K562 (cell line): ENCODE measurements at regions not wholly inside any gene's neighbourhood (a gene's known extent, or its start where the extent isn't known, plus 50 kb on each side); places are given as distances from the start of the nearest gene placed in this dataset.

Experiments used
- AFF4 ChIP-seq: sonication (generic); formaldehyde crosslinking; IDR thresholded peaks from 2 replicates; pipeline ENCODE4 v1.8.0; 2023; ENCODE audit warnings: mild to moderate bottlenecking, missing genetic modification reagents
- BRD4 ChIP-seq: fragments of 200-600 bp; sonication (generic); IDR thresholded peaks from 2 replicates; pipeline ENCODE4 v1.6.1; 2017; ENCODE audit warnings: inconsistent platforms
- CHD2 ChIP-seq: IDR thresholded peaks from 2 replicates; pipeline ENCODE4 v1.6.1; 2011; ENCODE audit warnings: low read depth, low read length
- CTCF ChIP-seq, 3 experiments: IDR thresholded peaks in 2 of 3; conservative IDR thresholded peaks in 1 of 3; 2 replicates each; pipeline ENCODE4 v1.5.1; 2011 to 2012; ENCODE audit warnings: low read length in 3 of 3, mild to moderate bottlenecking in 3 of 3, control low read depth in 2 of 3, improper control_type of control experiment in 1 of 3, inconsistent platforms in 1 of 3, low read depth in 1 of 3, mixed read lengths in 1 of 3, moderate library complexity in 1 of 3; ENCODE audit not compliant: insufficient read depth in 2 of 3
- DNMT1 ChIP-seq: fragments of 450-650 bp; IDR thresholded peaks from 2 replicates; pipeline ENCODE4 v1.6.1; 2016; ENCODE audit warnings: antibody characterized with exemption, mild to moderate bottlenecking
- GABPA ChIP-seq: fragments of 200-800 bp; sonication (Bioruptor generic); conservative IDR thresholded peaks from 2 replicates; pipeline ENCODE4 v1.6.1; 2016; ENCODE audit warnings: low read depth, missing genetic modification characterization, missing compliant biosample characterization
- GMEB1 ChIP-seq: fragments of 250-450 bp; sonication (Bioruptor Pico); IDR thresholded peaks from 2 replicates; pipeline ENCODE4 v1.4.0; 2020; ENCODE audit warnings: mild to moderate bottlenecking
- MTA3 ChIP-seq: fragments of 450-650 bp; formaldehyde crosslinking; IDR thresholded peaks from 2 replicates; pipeline ENCODE4 v1.6.1; 2017; ENCODE audit warnings: mild to moderate bottlenecking, borderline replicate concordance
- POLR2A ChIP-seq: fragments of 450-650 bp; conservative IDR thresholded peaks from 2 replicates; pipeline ENCODE4 v1.6.1; 2016
- POLR2AphosphoS5 ChIP-seq: IDR thresholded peaks from 2 replicates; pipeline ENCODE4 v1.6.1; 2011; ENCODE audit warnings: mild to moderate bottlenecking, low read depth, low read length, moderate library complexity; ENCODE audit not compliant: control insufficient read depth, insufficient read depth
- RBBP5 ChIP-seq: fragments of 200-600 bp; sonication (generic); IDR thresholded peaks from 2 replicates; pipeline ENCODE4 v1.6.1; 2012; ENCODE audit warnings: borderline replicate concordance, mild to moderate bottlenecking, low read length, control low read depth, inconsistent platforms; ENCODE audit not compliant: insufficient read depth, poor library complexity, severe bottlenecking
- ZNF124 ChIP-seq: sonication (generic); formaldehyde crosslinking; IDR thresholded peaks from 2 replicates; pipeline ENCODE4 v1.8.1; 2022; ENCODE audit warnings: missing genetic modification reagents
- TF ChIP-seq, protein P1 (sequence below): fragments of 450-650 bp; IDR thresholded peaks from 2 replicates; pipeline ENCODE4 v1.6.1; 2018; ENCODE audit warnings: mild to moderate bottlenecking, low read depth; ENCODE audit not compliant: partially characterized antibody

DNA sequence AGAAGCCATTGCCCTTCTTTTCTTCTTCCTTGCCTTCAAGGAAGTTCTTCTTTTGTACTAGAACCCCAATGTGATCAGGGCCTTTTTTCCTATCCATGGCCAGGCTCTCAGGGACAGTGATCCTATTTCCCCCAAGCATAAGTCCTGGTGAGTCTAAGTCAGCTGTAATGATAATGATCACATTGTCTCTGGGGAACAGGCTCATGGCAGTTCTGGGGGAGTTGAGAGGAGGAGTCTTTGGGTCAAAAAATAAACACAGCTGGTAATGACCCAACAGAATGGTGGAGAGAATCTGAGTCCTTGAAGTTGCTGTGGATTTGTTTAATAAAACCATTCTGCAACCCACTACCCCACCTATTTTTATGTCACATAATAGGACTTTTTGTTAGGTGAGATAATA, 96.6 kb downstream of the SOCS6 start:
- TF ChIP-seq BRD4 (no peak), CTCF (IDR thresholded peaks at IDR 0.05 in 2 of 3, conservative IDR thresholded peaks at IDR 0.05 in 1 of 3; ENCODE audit: insufficient read depth in 2 of 3, low read depth in 1 of 3, low read length in 3 of 3) (no peak), MTA3 (no peak), CHD2 (no peak), POLR2AphosphoS5 (no peak), GMEB1 (CRISPR knock-in tag) (no peak), DNMT1 (no peak), ZNF124 (no peak), RBBP5 (no peak), POLR2A (no peak), GABPA (tag) (no peak), AFF4 (CRISPR knock-in tag) (no peak)
- TF ChIP-seq, protein P1, sequence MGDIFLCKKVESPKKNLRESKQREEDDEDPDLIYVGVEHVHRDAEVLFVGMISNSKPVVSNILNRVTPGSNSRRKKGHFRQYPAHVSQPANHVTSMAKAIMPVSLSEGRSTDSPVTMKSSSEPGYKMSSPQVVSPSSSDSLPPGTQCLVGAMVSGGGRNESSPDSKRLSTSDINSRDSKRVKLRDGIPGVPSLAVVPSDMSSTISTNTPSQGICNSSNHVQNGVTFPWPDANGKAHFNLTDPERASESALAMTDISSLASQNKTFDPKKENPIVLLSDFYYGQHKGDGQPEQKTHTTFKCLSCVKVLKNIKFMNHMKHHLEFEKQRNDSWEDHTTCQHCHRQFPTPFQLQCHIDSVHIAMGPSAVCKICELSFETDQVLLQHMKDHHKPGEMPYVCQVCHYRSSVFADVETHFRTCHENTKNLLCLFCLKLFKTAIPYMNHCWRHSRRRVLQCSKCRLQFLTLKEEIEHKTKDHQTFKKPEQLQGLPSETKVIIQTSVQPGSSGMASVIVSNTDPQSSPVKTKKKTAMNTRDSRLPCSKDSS: no peak
